ENCODE measurements at regions not wholly inside any gene's neighbourhood (a gene's known extent, or its start where the extent isn't known, plus 50 kb on each side); places are given as distances from the start of the nearest gene placed in this dataset.

DNA sequence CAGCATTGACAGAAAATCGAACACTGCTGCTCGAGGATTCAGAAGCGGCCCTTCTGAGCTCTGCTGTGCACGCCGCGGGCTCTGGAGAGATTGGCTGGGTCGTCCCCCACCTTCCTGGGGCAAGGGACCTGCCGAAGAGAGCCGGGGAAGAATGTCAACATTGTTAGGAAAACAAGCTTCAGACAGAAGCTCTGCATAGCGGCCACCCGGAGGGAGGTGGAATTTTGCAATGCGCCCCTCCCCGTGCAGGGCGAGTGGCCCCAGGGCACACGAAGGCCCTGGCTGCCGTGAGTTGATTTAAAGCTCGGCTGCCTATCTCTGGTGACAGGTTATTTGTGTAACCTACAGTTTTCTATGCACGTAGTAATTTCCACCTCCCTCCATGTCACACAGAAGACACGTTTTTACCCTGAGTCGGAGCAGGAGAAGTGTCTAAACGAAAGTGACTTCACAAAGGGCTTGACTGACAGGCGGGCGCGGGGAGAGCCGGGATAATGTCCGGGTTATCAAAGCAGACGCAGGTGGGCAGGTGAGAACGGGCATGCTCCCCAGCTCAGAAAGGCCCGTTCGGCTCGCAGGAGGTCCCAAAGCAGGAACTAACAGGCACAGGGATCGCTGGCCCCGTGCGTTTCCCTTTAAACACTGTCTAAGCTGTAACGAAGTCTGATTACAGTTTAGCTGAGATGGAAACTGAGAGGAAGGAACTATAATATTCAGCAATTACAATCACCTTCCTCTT lies 84.6 kb downstream of the PDGFA start:
- intact Hi-C loops (cut with DNase I) = no loop called here
- DNase-seq = no peak
- Histone ChIP-seq H3K27me3 (no peaks in the 10 kb centered on the region), H3K27ac (no peak overlapping the region), H3K4me1 (no peaks in the 10 kb centered on the region), H3K4me3 (replicated peaks in 1 of 3) (no peak overlapping the region), H3K9me3 (no peaks in the 10 kb centered on the region), H3K36me3 (no peaks in the 10 kb centered on the region)
- 32 to 39% methylated on average over 27 to 34 of the region's 35 CpGs for WGBS, 2 donors
- no peak for TF ChIP-seq POLR2A (IDR thresholded peaks at IDR 0.05)
- TF ChIP-seq, protein P1, sequence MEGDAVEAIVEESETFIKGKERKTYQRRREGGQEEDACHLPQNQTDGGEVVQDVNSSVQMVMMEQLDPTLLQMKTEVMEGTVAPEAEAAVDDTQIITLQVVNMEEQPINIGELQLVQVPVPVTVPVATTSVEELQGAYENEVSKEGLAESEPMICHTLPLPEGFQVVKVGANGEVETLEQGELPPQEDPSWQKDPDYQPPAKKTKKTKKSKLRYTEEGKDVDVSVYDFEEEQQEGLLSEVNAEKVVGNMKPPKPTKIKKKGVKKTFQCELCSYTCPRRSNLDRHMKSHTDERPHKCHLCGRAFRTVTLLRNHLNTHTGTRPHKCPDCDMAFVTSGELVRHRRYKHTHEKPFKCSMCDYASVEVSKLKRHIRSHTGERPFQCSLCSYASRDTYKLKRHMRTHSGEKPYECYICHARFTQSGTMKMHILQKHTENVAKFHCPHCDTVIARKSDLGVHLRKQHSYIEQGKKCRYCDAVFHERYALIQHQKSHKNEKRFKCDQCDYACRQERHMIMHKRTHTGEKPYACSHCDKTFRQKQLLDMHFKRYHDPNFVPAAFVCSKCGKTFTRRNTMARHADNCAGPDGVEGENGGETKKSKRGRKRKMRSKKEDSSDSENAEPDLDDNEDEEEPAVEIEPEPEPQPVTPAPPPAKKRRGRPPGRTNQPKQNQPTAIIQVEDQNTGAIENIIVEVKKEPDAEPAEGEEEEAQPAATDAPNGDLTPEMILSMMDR (IDR thresholded peaks at IDR 0.05) = no peak

DNA sequence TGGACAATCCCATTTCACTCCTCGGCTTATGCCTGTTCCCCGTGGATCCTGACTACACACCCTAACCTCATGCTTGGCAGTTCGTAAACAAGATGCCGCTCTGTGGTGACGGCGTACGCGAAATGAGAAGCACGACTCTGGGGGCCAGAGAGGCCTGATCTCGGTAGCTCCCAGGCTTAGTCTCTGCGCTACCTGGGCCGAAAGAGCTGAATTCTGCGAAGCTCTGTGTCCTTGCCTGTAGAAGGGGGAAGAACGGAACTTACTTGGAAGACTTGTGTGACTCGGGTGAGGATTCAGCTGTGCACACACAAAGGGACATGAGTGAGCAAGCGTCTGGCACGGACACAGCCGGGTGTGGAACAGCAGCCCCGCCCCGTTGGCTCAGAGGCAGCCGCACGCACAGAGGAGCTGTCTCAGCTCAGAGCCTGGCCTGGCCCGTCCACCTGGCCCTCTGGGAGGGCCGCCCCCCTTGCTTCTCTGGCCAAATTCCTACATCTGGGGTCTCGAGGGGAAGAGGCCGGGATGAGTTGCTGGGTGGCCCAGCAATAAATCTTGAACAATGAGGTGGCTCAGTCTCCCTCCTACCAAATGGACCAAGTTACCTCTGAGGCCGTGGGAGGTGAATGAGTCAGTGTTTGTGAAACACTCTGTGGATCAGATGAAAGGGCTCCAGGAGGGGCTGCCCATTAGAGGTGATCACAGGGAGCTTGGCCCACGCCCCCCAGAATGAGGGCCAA lies 83.8 kb downstream of the PDGFA start:
- H3K4me3 ChIP-seq (replicated peaks in 1 of 3) = no peak overlapping the region
- DNase-seq = no peak
- no peaks in the 10 kb centered on the region for H3K36me3 ChIP-seq
- H3K4me1 ChIP-seq = no peaks in the 10 kb centered on the region
- H3K9me3 ChIP-seq = no peaks in the 10 kb centered on the region
- no peak for TF ChIP-seq POLR2A (IDR thresholded peaks at IDR 0.05)
- TF ChIP-seq, protein P1 (IDR thresholded peaks at IDR 0.05) = no peak
- H3K27ac ChIP-seq = no peak overlapping the region
- H3K27me3 ChIP-seq = no peaks in the 10 kb centered on the region
- 82 to 91% methylated on average over 27 to 28 of the region's 28 CpGs for WGBS, 2 donors
- intact Hi-C loops (cut with DNase I) = no loop called here

DNA sequence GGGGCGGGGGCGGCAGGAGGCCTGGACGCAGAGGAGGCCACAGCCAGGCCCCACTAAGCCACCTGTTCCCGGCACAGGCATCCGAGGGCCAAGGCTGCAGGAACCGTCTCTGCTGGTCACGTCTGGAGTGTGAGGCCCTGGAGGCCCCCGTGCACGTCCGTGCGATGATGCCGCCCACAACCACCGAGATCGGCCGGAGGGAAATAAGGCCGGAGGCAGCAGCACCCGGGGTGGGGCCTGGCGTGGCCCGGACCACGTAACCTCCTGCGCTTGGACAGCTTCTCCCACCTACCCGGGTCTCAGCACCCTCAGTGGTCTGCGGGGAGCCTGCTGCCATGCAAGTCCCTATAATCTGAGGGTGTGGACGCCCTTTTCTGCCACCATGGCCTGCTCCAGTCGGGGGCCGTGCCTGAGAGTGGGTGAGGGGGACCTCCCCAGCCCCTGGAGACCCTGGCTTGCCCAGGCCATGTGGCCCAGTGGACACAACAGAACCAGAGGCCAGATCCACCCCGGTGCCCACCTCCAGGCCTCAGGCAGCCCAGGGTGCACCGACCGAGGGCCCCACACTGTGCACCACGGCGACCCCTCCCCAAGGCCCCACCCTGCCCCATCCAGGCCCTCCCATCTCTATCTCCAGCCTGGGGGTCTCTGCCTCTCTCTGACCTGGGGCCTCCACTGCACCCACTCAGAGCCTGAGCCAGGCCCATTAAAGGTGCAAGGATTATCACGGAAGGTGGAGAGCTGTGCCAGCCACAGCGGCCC lies 83.1 kb downstream of the PDGFA start:
- WGBS, 2 donors = 90 to 95% methylated on average over 4 to 26 of the region's 33 CpGs
- no peak overlapping the region for H3K4me3 ChIP-seq (replicated peaks in 1 of 3)
- H3K27ac ChIP-seq = no peak overlapping the region
- no peaks in the 10 kb centered on the region for H3K27me3 ChIP-seq
- no peak for TF ChIP-seq POLR2A (IDR thresholded peaks at IDR 0.05)
- TF ChIP-seq, protein P1 (IDR thresholded peaks at IDR 0.05) = no peak
- no peaks in the 10 kb centered on the region for H3K4me1 ChIP-seq
- no peaks in the 10 kb centered on the region for H3K9me3 ChIP-seq
- no peak for DNase-seq
- no peaks in the 10 kb centered on the region for H3K36me3 ChIP-seq
- intact Hi-C loops (cut with DNase I) = no loop called here

DNA sequence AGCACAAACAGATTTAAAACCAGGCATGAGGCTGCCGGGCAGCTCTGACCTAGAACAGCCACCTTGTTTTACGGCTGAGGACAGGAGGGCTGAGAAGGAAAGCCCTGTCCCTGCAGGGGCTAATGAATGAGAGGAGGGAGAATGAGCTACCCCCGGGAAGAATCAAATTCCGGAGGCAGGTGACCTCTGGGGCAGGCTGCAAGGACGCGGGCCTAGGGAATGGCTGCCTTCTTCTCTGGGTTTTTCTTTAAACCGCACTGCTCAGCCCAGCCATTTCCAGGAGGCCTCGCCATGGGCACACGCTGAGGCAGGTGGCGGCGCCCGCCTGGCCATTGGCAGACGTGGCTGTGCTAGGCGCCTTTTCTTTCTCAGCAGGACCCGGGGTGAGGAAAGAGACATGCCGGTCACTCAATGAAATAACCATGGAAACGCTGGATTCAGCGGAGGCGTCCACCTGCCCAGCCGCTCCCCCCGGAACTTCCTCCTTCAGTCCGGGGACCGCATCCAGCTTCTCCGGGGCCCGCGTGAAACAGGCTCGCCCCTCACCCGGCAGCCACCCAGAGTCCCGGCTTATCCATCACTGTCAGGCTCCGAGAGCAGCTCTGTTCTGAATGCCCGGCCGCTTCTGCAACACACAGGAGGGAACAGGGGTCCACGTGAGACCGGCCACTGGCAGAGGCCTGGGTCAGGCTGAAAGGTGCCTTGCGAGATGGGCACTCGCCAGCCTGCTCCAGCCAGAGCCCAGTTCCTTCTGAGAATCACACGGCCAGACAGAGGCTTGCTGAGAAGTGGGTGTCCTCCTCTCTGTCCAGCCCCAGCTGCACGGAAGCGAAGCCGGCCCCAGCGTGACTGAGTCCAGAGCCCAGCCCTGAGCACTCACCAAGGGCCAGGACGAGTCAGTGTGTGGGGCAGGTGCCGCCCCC lies 82.1 kb downstream of the PDGFA start:
- H3K27me3 ChIP-seq = no peaks in the 10 kb centered on the region
- H3K4me3 ChIP-seq (replicated peaks in 1 of 3) = no peak overlapping the region
- DNase-seq = no peak
- no peaks in the 10 kb centered on the region for H3K9me3 ChIP-seq
- no peaks in the 10 kb centered on the region for H3K36me3 ChIP-seq
- 80 to 84% methylated on average over 32 to 34 of the region's 43 CpGs for WGBS, 2 donors
- H3K4me1 ChIP-seq = no peaks in the 10 kb centered on the region
- intact Hi-C loops (cut with DNase I) = no loop called here
- H3K27ac ChIP-seq = no peak overlapping the region
- no peak for TF ChIP-seq POLR2A (IDR thresholded peaks at IDR 0.05)
- TF ChIP-seq, protein P1 (IDR thresholded peaks at IDR 0.05) = no peak

Measured in thyroid gland (tissue), 4 donors.